Heart right ventricle (tissue), 16 donors: ENCODE measurements at regions not wholly inside any gene's neighbourhood (a gene's known extent, or its start where the extent isn't known, plus 50 kb on each side); places are given as distances from the start of the nearest gene placed in this dataset.
A peak's percentile ranks its signal among the peaks of the same experiment; 100 is the strongest.

Experiments
- ATAC-seq, 8 donors: fragments of 200-7000 bp; cut with Tn5 transposase; one replicate each; pipeline ENCODE4 v1.9.1; 2020; ENCODE audit warnings: mild to moderate bottlenecking in 8 of 8, moderate library complexity in 8 of 8, moderate number of reproducible peaks in 1 of 8
- DNase-seq, 2 donors: peaks; one replicate each; pipeline ENCODE4 v3.0.0-alpha.2; 2020
- H3K27ac ChIP-seq, 10 donors: fragments of 200-600 bp; sonication (generic) in 2 of 10; one replicate each; pipeline versions ENCODE4 v1.5.0 to v1.8.0; 2020 to 2022; ENCODE audit warnings: mild to moderate bottlenecking in 3 of 10
- H3K27me3 ChIP-seq, 7 donors: fragments of 200-600 bp; one replicate each; pipeline ENCODE4 v1.8.0; 2021 to 2022; ENCODE audit warnings: mild to moderate bottlenecking in 2 of 7
- H3K36me3 ChIP-seq, 9 donors: fragments of 200-600 bp; sonication (generic) in 1 of 9; one replicate each; pipeline versions ENCODE4 v1.5.0 to v1.8.0; 2020 to 2022; ENCODE audit warnings: mild to moderate bottlenecking in 2 of 9
- H3K4me1 ChIP-seq, 9 donors: fragments of 200-600 bp; sonication (generic) in 1 of 9; one replicate each; pipeline versions ENCODE4 v1.5.0 to v1.8.0; 2020 to 2022; ENCODE audit warnings: mild to moderate bottlenecking in 4 of 9
- H3K4me3 ChIP-seq, 10 donors: fragments of 200-600 bp; sonication (generic) in 2 of 10; one replicate each; pipeline versions ENCODE4 v1.5.0 to v1.8.0; 2020 to 2022; ENCODE audit warnings: mild to moderate bottlenecking in 7 of 10, moderate library complexity in 2 of 10
- H3K9me3 ChIP-seq, 11 donors: fragments of 200-600 bp in 10 of 11; sonication (generic) in 2 of 11; one replicate each; pipeline versions ENCODE4 v1.5.0 to v1.8.0; 2013 to 2022; ENCODE audit warnings: mild to moderate bottlenecking in 2 of 11, control low read depth in 1 of 11, moderate library complexity in 1 of 11
- WGBS, 2 donors: extraction: QIAGEN DNeasy Blood & Tissue Kit; methylation state at CpG; one replicate each; pipeline ENCODE4 v1.1.7; 2013; ENCODE audit warnings: inconsistent platforms in 1 of 2; 5-methylcytosine and 5-hydroxymethylcytosine counted together
- intact Hi-C, 10 donors: fragments of 100-400 bp; cut with DNase I; formaldehyde crosslinking; loops; one replicate each; pipeline versions ENCODE4 v1.11.1 to v1.14.2; 2022
- TF ChIP-seq, protein P1 (sequence below), 9 donors: fragments of 200-600 bp; sonication (generic) in 2 of 9; IDR thresholded peaks; one replicate each; pipeline versions ENCODE4 v1.5.0 to v1.8.0; 2021 to 2022; ENCODE audit warnings: antibody characterized with exemption in 9 of 9, mild to moderate bottlenecking in 5 of 9, moderate library complexity in 1 of 9
- donor health status: Arrhythmogenic right ventricular cardiomyopathy.
- donor health status: ischemic (EF 13 %, LVEDD 7.1; RV severe dilation, severe dysfunction).
- donor health status: healthy with polysubstance abuse.
- donor health status: DM: no; HTN: yes; CAD: no.
- donor health status: DM: no; HTN: no; CAD: no.
- donor health status: ischemic (EF 25% LVEDD 6.9; RV normal size, moderate dysfunction).
- donor health status: ischemic (EF 25% LVEDD 5.7; RV mildly dilated, moderate dysfunction).
- donor health status: healthy.
- donor health status: DM: yes; HTN: yes; CAD: no.
- donor health status: Ischemic cardiomyopathy.
- donor health status: ischemic (EF 35%, LVEDD 5.7; RV mildly dilated, moderate dysfunction).
- donor health status: nonischemic (EF 11% LVEDD 7.7; RV severe dilation, severe dysfunction).
- donor health status: DM: yes; HTN: yes; CAD: no.
- donor health status: PGD.
- donor health status: ischemic (EF 29% LVEDD 5.4; RV normal size, mild dysfunction).
- donor health status: nonischemic (EF 23%, LVEDD 6.1; RV moderate dilation, normal function).

GRCh38 chr7:106588422-106589197 is 72.3 kb downstream of the CCDC71L start:
- 83 to 87% methylated on average over 10 of the region's 10 CpGs for WGBS, 2 donors
- ATAC-seq (peak in 1 of 8 donors; percentile 25), DNase-seq (no peak)
- Histone ChIP-seq H3K4me3 (no peak overlapping the region), H3K27me3 (no peaks in the 10 kb centered on the region), H3K4me1 (peaks cover 0 to 10% (median 0%) of the 10 kb centered on the region in 9 donors), H3K27ac (no peak overlapping the region), H3K36me3 (no peaks in the 10 kb centered on the region), H3K9me3 (no peaks in the 10 kb centered on the region)
- intact Hi-C loops, result no loop called here
- TF ChIP-seq, protein P1, sequence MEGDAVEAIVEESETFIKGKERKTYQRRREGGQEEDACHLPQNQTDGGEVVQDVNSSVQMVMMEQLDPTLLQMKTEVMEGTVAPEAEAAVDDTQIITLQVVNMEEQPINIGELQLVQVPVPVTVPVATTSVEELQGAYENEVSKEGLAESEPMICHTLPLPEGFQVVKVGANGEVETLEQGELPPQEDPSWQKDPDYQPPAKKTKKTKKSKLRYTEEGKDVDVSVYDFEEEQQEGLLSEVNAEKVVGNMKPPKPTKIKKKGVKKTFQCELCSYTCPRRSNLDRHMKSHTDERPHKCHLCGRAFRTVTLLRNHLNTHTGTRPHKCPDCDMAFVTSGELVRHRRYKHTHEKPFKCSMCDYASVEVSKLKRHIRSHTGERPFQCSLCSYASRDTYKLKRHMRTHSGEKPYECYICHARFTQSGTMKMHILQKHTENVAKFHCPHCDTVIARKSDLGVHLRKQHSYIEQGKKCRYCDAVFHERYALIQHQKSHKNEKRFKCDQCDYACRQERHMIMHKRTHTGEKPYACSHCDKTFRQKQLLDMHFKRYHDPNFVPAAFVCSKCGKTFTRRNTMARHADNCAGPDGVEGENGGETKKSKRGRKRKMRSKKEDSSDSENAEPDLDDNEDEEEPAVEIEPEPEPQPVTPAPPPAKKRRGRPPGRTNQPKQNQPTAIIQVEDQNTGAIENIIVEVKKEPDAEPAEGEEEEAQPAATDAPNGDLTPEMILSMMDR (IDR thresholded peaks at IDR 0.05), result no peak

GRCh38 chr7:106584914-106585759 is 75.8 kb downstream of the CCDC71L start:
- 76 to 80% methylated on average over 7 of the region's 7 CpGs for WGBS, 2 donors
- ATAC-seq, result no peak
- intact Hi-C loops, result no loop called here

GRCh38 chr7:106583706-106584690 is 77.0 kb downstream of the CCDC71L start:
- intact Hi-C loops, result no loop called here

More at GRCh38 chr7:106584914-106585759, 75.8 kb downstream of the CCDC71L start:
- no peak overlapping the region for H3K4me3 ChIP-seq
- DNase-seq, result no peak
- no peaks in the 10 kb centered on the region for H3K27me3 ChIP-seq
- TF ChIP-seq, protein P1 (IDR thresholded peaks at IDR 0.05), result no peak
- H3K9me3 ChIP-seq, result no peaks in the 10 kb centered on the region
- H3K27ac ChIP-seq, result no peak overlapping the region
- no peaks in the 10 kb centered on the region for H3K36me3 ChIP-seq
- no peaks in the 10 kb centered on the region for H3K4me1 ChIP-seq

More at GRCh38 chr7:106583706-106584690, 77.0 kb downstream of the CCDC71L start:
- TF ChIP-seq, protein P1 (IDR thresholded peaks at IDR 0.05), result no peak
- H3K36me3 ChIP-seq, result no peaks in the 10 kb centered on the region
- DNase-seq, result no peak
- no peak for ATAC-seq
- no peaks in the 10 kb centered on the region for H3K27me3 ChIP-seq
- no peaks in the 10 kb centered on the region for H3K9me3 ChIP-seq
- 74 to 75% methylated on average over 5 of the region's 5 CpGs for WGBS, 2 donors
- no peak overlapping the region for H3K4me3 ChIP-seq
- H3K27ac ChIP-seq, result no peak overlapping the region
- H3K4me1 ChIP-seq, result no peaks in the 10 kb centered on the region
